SK-N-SH treated with all-trans-retinoic acid at 6 μM for 48 hours (cell line): ENCODE measurements at regions not wholly inside any gene's neighbourhood (a gene's known extent, or its start where the extent isn't known, plus 50 kb on each side); places are given as distances from the start of the nearest gene placed in this dataset.

Experiments used
- ATAC-seq: fragments of 200-7000 bp; cut with Tn5 transposase; 3 replicates; pipeline ENCODE4 v1.9.1; 2020; ENCODE audit warnings: mild to moderate bottlenecking, moderate library complexity
- ARNTL ChIP-seq: fragments of 450-650 bp; formaldehyde crosslinking; IDR thresholded peaks from 2 replicates; pipeline ENCODE4 v1.5.0; 2020; ENCODE audit warnings: low read depth, mild to moderate bottlenecking, moderate library complexity, borderline replicate concordance
- BACH2 ChIP-seq: fragments of 250-450 bp; sonication (Bioruptor Pico); IDR thresholded peaks from 2 replicates; pipeline ENCODE4 v1.9.0; 2021; ENCODE audit warnings: mild to moderate bottlenecking, borderline replicate concordance
- CSDC2 ChIP-seq: fragments of 250-450 bp; sonication (Bioruptor Pico); IDR thresholded peaks from 2 replicates; pipeline ENCODE4 v1.5.0; 2020; ENCODE audit warnings: mild to moderate bottlenecking, moderate library complexity
- ESRRG ChIP-seq: fragments of 250-450 bp; sonication (Bioruptor Pico); IDR thresholded peaks from 2 replicates; pipeline ENCODE4 v1.6.1; 2021; ENCODE audit warnings: mild to moderate bottlenecking
- GLIS3 ChIP-seq: fragments of 250-450 bp; sonication (Bioruptor Pico); IDR thresholded peaks from 2 replicates; pipeline ENCODE4 v1.5.0; 2020; ENCODE audit warnings: mild to moderate bottlenecking, moderate library complexity
- ISL1 ChIP-seq: fragments of 250-450 bp; sonication (Bioruptor Pico); IDR thresholded peaks from 2 replicates; pipeline ENCODE4 v2.1.2; 2022; ENCODE audit warnings: mild to moderate bottlenecking, moderate library complexity
- OSR1 ChIP-seq: fragments of 250-450 bp; sonication (Bioruptor Pico); IDR thresholded peaks from 2 replicates; pipeline ENCODE4 v1.8.0; 2022; ENCODE audit warnings: moderate library complexity, mild to moderate bottlenecking, inconsistent platforms
- PPARA ChIP-seq: fragments of 250-450 bp; sonication (Bioruptor Pico); IDR thresholded peaks from 2 replicates; pipeline ENCODE4 v1.5.0; 2020; ENCODE audit warnings: mild to moderate bottlenecking, borderline replicate concordance
- RARB ChIP-seq: fragments of 250-450 bp; sonication (Bioruptor Pico); IDR thresholded peaks from 2 replicates; pipeline ENCODE4 v1.8.0; 2021; ENCODE audit warnings: mild to moderate bottlenecking, moderate library complexity
- SNAI2 ChIP-seq: fragments of 250-450 bp; sonication (Bioruptor Pico); IDR thresholded peaks from 2 replicates; pipeline ENCODE4 v1.5.0; 2020; ENCODE audit warnings: mild to moderate bottlenecking, moderate library complexity
- TCF4 ChIP-seq: fragments of 250-450 bp; sonication (Bioruptor Pico); IDR thresholded peaks from 2 replicates; pipeline ENCODE4 v1.8.0; 2021; ENCODE audit warnings: mild to moderate bottlenecking, moderate library complexity, borderline replicate concordance
- TOX ChIP-seq: fragments of 250-450 bp; sonication (Bioruptor Pico); IDR thresholded peaks from 2 replicates; pipeline ENCODE4 v1.8.0; 2021; ENCODE audit warnings: mild to moderate bottlenecking, moderate library complexity, borderline replicate concordance
- ZC3H10 ChIP-seq: fragments of 250-450 bp; sonication (Bioruptor Pico); IDR thresholded peaks from 2 replicates; pipeline ENCODE4 v1.5.1; 2021; ENCODE audit warnings: mild to moderate bottlenecking, moderate library complexity
- ZFP3 ChIP-seq: fragments of 250-450 bp; sonication (Bioruptor Pico); IDR thresholded peaks from 2 replicates; pipeline ENCODE4 v1.5.0; 2020; ENCODE audit warnings: mild to moderate bottlenecking, moderate library complexity
- ZFP30 ChIP-seq: fragments of 450-650 bp; formaldehyde crosslinking; IDR thresholded peaks from 2 replicates; pipeline ENCODE4 v1.5.0; 2022; ENCODE audit warnings: mild to moderate bottlenecking, moderate library complexity
- ZNF565 ChIP-seq: fragments of 450-650 bp; formaldehyde crosslinking; conservative IDR thresholded peaks from 2 replicates; pipeline ENCODE4 v1.5.0; 2020; ENCODE audit warnings: low read depth, mild to moderate bottlenecking, moderate library complexity
- ZNF70 ChIP-seq: fragments of 450-650 bp; formaldehyde crosslinking; IDR thresholded peaks from 2 replicates; pipeline ENCODE4 v1.5.0; 2020; ENCODE audit warnings: mild to moderate bottlenecking, moderate library complexity
- TF ChIP-seq, protein P1 (sequence below): fragments of 250-450 bp; sonication (Bioruptor Pico); IDR thresholded peaks from 2 replicates; pipeline ENCODE4 v1.5.1; 2021; ENCODE audit warnings: mild to moderate bottlenecking, moderate library complexity
- TF ChIP-seq, protein P2 (sequence below): fragments of 250-450 bp; sonication (Bioruptor Pico); IDR thresholded peaks from 2 replicates; pipeline ENCODE4 v1.8.0; 2021; ENCODE audit warnings: low read depth, mild to moderate bottlenecking, moderate library complexity, borderline replicate concordance
- TF ChIP-seq, protein P3 (sequence below): fragments of 250-450 bp; sonication (Bioruptor Pico); IDR thresholded peaks from 2 replicates; pipeline ENCODE4 v1.8.0; 2020; ENCODE audit warnings: mild to moderate bottlenecking, moderate library complexity, borderline replicate concordance
- TF ChIP-seq, protein P4 (sequence below): fragments of 250-450 bp; sonication (Bioruptor Pico); IDR thresholded peaks from 2 replicates; pipeline ENCODE4 v1.5.1; 2020; ENCODE audit warnings: low read depth, mild to moderate bottlenecking, moderate library complexity
- TF ChIP-seq, protein P5 (sequence below): fragments of 250-450 bp; sonication (Bioruptor Pico); IDR thresholded peaks from 2 replicates; pipeline ENCODE4 v1.5.0; 2020; ENCODE audit warnings: mild to moderate bottlenecking, moderate library complexity

DNA sequence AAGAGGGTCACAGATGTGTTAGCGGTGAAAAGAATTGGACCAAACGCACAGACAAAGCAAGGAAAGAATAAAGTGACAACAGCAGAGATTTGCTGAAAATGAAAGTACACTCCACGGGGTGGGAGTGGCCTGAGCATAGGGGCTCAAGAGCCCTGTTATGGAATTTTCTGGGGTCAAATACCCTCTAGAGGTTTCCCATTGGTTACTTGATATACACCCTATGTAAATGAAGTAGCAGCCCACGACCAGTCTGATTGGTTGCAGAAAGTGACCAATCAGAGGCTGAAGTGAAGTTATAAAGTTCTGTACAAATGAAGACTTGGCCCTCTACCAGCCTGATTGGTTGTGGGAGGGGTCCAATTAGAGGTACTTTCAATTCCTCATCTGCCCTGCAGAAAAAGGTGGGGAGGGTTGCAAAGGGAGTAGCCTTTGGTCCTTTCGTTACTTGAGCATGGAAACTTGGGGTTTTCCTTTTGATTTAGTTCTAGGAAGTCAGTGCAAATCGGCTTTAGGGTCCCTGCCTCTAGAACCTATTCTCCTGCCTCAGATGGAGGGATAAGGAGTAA is 125.6 kb upstream of the PRPS1L1 start:
- no peak for TF ChIP-seq ZNF70
- TF ChIP-seq, protein P1, sequence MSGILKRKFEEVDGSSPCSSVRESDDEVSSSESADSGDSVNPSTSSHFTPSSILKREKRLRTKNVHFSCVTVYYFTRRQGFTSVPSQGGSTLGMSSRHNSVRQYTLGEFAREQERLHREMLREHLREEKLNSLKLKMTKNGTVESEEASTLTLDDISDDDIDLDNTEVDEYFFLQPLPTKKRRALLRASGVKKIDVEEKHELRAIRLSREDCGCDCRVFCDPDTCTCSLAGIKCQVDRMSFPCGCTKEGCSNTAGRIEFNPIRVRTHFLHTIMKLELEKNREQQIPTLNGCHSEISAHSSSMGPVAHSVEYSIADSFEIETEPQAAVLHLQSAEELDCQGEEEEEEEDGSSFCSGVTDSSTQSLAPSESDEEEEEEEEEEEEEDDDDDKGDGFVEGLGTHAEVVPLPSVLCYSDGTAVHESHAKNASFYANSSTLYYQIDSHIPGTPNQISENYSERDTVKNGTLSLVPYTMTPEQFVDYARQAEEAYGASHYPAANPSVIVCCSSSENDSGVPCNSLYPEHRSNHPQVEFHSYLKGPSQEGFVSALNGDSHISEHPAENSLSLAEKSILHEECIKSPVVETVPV (CRISPR knock-in tag) = no peak
- TF ChIP-seq OSR1 (CRISPR knock-in tag) = no peak
- no peak for TF ChIP-seq TCF4
- peak; percentile 70 for ATAC-seq

DNA sequence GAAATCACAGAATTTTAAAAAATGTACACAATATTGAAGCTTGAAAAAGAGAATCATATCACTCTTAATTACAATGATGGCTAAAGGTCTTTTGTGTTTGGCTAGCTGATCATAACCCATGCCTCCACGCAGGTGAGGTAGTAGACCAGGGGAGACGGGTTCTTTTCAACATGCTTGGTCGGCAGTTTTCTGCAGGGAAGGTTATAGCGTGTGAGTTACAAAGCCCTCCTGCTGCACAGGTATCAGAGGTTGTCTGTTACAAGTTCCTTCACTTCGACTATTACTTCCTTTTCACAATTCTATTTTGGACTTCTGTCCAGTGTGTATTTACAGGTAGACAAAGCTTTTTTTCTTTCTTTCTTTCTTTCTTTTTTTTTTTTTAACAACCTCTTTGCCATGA is 127.1 kb upstream of the PRPS1L1 start:
- no peak for TF ChIP-seq OSR1 (CRISPR knock-in tag)
- no peak for TF ChIP-seq ZFP3 (CRISPR knock-in tag)
- TF ChIP-seq, protein P2, sequence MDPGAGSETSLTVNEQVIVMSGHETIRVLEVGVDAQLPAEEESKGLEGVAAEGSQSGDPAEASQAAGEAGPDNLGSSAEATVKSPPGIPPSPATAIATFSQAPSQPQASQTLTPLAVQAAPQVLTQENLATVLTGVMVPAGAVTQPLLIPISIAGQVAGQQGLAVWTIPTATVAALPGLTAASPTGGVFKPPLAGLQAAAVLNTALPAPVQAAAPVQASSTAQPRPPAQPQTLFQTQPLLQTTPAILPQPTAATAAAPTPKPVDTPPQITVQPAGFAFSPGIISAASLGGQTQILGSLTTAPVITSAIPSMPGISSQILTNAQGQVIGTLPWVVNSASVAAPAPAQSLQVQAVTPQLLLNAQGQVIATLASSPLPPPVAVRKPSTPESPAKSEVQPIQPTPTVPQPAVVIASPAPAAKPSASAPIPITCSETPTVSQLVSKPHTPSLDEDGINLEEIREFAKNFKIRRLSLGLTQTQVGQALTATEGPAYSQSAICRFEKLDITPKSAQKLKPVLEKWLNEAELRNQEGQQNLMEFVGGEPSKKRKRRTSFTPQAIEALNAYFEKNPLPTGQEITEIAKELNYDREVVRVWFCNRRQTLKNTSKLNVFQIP (CRISPR knock-in tag) = no peak
- no peak for TF ChIP-seq ZNF565 (CRISPR knock-in tag)
- no peak for TF ChIP-seq ZNF70
- TF ChIP-seq ZFP30 (CRISPR knock-in tag) = no peak
- no peak for TF ChIP-seq RARB
- TF ChIP-seq, protein P3, sequence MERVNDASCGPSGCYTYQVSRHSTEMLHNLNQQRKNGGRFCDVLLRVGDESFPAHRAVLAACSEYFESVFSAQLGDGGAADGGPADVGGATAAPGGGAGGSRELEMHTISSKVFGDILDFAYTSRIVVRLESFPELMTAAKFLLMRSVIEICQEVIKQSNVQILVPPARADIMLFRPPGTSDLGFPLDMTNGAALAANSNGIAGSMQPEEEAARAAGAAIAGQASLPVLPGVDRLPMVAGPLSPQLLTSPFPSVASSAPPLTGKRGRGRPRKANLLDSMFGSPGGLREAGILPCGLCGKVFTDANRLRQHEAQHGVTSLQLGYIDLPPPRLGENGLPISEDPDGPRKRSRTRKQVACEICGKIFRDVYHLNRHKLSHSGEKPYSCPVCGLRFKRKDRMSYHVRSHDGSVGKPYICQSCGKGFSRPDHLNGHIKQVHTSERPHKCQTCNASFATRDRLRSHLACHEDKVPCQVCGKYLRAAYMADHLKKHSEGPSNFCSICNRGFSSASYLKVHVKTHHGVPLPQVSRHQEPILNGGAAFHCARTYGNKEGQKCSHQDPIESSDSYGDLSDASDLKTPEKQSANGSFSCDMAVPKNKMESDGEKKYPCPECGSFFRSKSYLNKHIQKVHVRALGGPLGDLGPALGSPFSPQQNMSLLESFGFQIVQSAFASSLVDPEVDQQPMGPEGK = no peak
- TF ChIP-seq, protein P4, sequence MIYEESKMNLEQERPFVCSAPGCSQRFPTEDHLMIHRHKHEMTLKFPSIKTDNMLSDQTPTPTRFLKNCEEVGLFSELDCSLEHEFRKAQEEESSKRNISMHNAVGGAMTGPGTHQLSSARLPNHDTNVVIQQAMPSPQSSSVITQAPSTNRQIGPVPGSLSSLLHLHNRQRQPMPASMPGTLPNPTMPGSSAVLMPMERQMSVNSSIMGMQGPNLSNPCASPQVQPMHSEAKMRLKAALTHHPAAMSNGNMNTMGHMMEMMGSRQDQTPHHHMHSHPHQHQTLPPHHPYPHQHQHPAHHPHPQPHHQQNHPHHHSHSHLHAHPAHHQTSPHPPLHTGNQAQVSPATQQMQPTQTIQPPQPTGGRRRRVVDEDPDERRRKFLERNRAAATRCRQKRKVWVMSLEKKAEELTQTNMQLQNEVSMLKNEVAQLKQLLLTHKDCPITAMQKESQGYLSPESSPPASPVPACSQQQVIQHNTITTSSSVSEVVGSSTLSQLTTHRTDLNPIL = no peak
- TF ChIP-seq GLIS3 (CRISPR knock-in tag) = no peak
- no peak for TF ChIP-seq TCF4
- TF ChIP-seq ZC3H10 (CRISPR knock-in tag) = no peak
- TF ChIP-seq ISL1 = no peak
- TF ChIP-seq CSDC2 (CRISPR knock-in tag) = no peak
- TF ChIP-seq PPARA = no peak
- no peak for TF ChIP-seq ESRRG (CRISPR knock-in tag)
- TF ChIP-seq SNAI2 (CRISPR knock-in tag) = no peak
- TF ChIP-seq, protein P5, sequence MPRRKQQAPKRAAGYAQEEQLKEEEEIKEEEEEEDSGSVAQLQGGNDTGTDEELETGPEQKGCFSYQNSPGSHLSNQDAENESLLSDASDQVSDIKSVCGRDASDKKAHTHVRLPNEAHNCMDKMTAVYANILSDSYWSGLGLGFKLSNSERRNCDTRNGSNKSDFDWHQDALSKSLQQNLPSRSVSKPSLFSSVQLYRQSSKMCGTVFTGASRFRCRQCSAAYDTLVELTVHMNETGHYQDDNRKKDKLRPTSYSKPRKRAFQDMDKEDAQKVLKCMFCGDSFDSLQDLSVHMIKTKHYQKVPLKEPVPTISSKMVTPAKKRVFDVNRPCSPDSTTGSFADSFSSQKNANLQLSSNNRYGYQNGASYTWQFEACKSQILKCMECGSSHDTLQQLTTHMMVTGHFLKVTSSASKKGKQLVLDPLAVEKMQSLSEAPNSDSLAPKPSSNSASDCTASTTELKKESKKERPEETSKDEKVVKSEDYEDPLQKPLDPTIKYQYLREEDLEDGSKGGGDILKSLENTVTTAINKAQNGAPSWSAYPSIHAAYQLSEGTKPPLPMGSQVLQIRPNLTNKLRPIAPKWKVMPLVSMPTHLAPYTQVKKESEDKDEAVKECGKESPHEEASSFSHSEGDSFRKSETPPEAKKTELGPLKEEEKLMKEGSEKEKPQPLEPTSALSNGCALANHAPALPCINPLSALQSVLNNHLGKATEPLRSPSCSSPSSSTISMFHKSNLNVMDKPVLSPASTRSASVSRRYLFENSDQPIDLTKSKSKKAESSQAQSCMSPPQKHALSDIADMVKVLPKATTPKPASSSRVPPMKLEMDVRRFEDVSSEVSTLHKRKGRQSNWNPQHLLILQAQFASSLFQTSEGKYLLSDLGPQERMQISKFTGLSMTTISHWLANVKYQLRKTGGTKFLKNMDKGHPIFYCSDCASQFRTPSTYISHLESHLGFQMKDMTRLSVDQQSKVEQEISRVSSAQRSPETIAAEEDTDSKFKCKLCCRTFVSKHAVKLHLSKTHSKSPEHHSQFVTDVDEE (CRISPR knock-in tag) = no peak
- no peak for TF ChIP-seq BACH2
- TF ChIP-seq ARNTL = no peak
- no peak for ATAC-seq

DNA sequence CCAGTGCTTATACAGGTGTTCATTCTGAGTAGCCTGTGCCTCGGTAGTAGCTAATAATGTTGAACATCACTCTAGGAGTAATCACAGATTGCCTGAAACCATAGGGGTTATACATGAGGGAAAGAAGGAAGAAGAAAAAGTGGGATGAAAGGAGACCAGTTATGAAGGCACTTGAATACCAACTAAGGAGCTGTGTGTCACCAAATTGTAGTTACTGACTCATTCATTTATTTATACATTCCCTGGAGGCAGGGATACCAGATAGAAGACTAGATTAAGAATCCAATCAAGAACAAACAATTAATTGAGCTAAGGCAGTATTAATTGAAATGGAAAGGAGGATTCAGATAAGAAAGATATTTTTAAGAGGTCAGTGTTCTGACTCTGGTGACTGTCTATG is 129.6 kb upstream of the PRPS1L1 start:
- ATAC-seq = no peak
- TF ChIP-seq, protein P2 (CRISPR knock-in tag) = no peak
- TF ChIP-seq GLIS3 (CRISPR knock-in tag) = no peak
- no peak for TF ChIP-seq ARNTL
- TF ChIP-seq CSDC2 (CRISPR knock-in tag) = no peak
- TF ChIP-seq, protein P3 = no peak
- no peak for TF ChIP-seq TOX (CRISPR knock-in tag)
- no peak for TF ChIP-seq PPARA
- no peak for TF ChIP-seq BACH2
- no peak for TF ChIP-seq ISL1
- TF ChIP-seq, protein P4 = no peak
- TF ChIP-seq TCF4 = no peak
- no peak for TF ChIP-seq ZC3H10 (CRISPR knock-in tag)
- no peak for TF ChIP-seq OSR1 (CRISPR knock-in tag)
